Transverse colon (tissue), 4 donors: ENCODE measurements at regions not wholly inside any gene's neighbourhood (a gene's known extent, or its start where the extent isn't known, plus 50 kb on each side); places are given as distances from the start of the nearest gene placed in this dataset.
"Not testable (repeated sequence)": the region's sequence is repeated elsewhere in the genome, so short reads cannot be mapped to it uniquely, and the experiment has no call there.

ENCODE experiments used
- DNase-seq: peaks from one replicate; pipeline ENCODE4 v3.0.0-alpha.2; 2019
- H3K27ac ChIP-seq, 4 donors: fragments of 200-600 bp; sonication (generic); 2 replicates each; pipeline ENCODE4 v1.5.1; 2016 to 2018; ENCODE audit warnings: inconsistent platforms in 4 of 4
- H3K27me3 ChIP-seq: fragments of 200-600 bp; sonication (generic); 2 replicates; pipeline ENCODE4 v1.5.1; 2017; ENCODE audit warnings: inconsistent platforms
- H3K36me3 ChIP-seq, 4 donors: fragments of 200-600 bp; sonication (generic); 2 replicates each; pipeline ENCODE4 v1.5.1; 2017 to 2019; ENCODE audit warnings: inconsistent platforms in 4 of 4
- H3K4me1 ChIP-seq, 4 donors: fragments of 200-600 bp; sonication (generic); 2 replicates each; pipeline ENCODE4 v1.5.1; 2017 to 2020; ENCODE audit warnings: inconsistent platforms in 4 of 4
- H3K4me3 ChIP-seq, 4 donors: fragments of 200-600 bp; sonication (generic); 1 replicate in 1 of 4; 2 replicates in 3 of 4; pipeline versions ENCODE4 v1.5.1 to v1.6.1; 2017 to 2019; ENCODE audit warnings: inconsistent platforms in 4 of 4
- H3K9me3 ChIP-seq, 2 donors: fragments of 200-600 bp; sonication (generic); 2 replicates each; pipeline ENCODE4 v1.5.1; 2017 to 2019; ENCODE audit warnings: inconsistent platforms in 2 of 2
- EP300 ChIP-seq: sonication (generic); formaldehyde crosslinking; IDR thresholded peaks from one replicate; pipeline ENCODE4 v1.6.1; 2017; ENCODE audit warnings: antibody characterized with exemption, low read depth
- POLR2A ChIP-seq: fragments of 450-650 bp; IDR thresholded peaks from one replicate; pipeline ENCODE4 v1.6.1; 2016; ENCODE audit warnings: antibody characterized with exemption, mild to moderate bottlenecking, moderate library complexity
- POLR2AphosphoS5 ChIP-seq, 3 donors: sonication (generic); formaldehyde crosslinking; IDR thresholded peaks; one replicate each; pipeline ENCODE4 v1.6.1; 2016; ENCODE audit warnings: antibody characterized with exemption in 3 of 3
- WGBS, 2 donors: methylation state at CpG; one replicate each; pipeline ENCODE4 v1.1.5; 2018; ENCODE audit warnings: low coverage in 1 of 2; 5-methylcytosine and 5-hydroxymethylcytosine counted together
- in situ Hi-C, 4 donors: fragments of 200-750 bp; cut with MboI; loops; one replicate each; pipeline versions ENCODE4 v1.15.0 to v1.15.1; 2017; ENCODE audit warnings: low sequenced_read_pairs in 3 of 4, low pct_ligation_motif_present in 1 of 4, low pct_unique_long_range_greater_than_20kb in 1 of 4
- intact Hi-C: fragments of 100-400 bp; cut with DNase I; formaldehyde crosslinking; loops from one replicate; pipeline ENCODE4 v1.15.1; 2023; ENCODE audit warnings: low total_unique reads
- TF ChIP-seq, protein P1 (sequence below), 5 experiments: fragments of 200-600 bp in 3 of 5; fragments of 450-650 bp in 2 of 5; sonication (generic) in 3 of 5; IDR thresholded peaks; 1 replicate in 2 of 5; 2 replicates in 3 of 5; pipeline ENCODE4 v1.5.1; 2016 to 2017; ENCODE audit warnings: antibody characterized with exemption in 5 of 5, inconsistent platforms in 3 of 5, mild to moderate bottlenecking in 2 of 5, moderate library complexity in 1 of 5

DNA sequence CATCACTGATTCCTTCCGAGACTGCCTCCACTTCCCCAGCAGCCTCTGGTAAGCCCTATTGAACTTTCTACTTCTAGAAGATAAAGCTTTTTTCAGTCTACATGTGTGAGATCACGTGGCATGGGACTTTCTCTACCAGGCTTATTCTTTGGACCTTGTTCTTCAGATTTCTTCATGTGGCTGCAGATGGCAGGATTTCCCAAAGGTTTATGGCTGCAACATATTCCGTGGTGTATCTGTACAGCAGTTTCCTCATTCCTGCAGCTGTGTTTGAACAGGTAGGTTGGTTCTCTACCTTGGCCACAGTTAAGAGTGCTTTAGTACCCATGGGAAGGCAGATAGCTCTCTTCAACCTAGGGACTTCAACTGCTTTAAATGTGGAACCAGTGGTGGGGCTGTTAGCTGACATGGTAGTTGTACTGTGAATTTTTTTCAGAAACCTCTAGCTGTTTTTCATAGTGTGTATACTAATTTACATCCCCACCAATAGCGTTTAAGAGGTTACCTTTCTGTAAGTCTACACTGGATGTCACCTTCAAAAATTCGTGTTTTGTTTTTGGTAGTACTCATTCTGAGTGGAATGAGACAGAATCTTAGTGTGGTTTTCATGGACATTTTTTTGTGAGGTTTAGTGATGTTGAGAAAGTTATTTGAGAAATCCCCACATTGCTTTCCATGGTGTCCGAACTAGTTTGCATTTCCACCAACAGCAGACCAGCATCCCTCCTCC lies 158.6 kb downstream of the CCDC74A start:
- 58 to 69% methylated on average over 3 to 6 of the region's 6 CpGs for WGBS, 2 donors
- H3K27ac ChIP-seq, H3K4me3 ChIP-seq, H3K36me3 ChIP-seq, in situ Hi-C loops, intact Hi-C loops, H3K27me3 ChIP-seq, H3K9me3 ChIP-seq: not testable (repeated sequence)
- DNase-seq: peak; percentile 29
- peaks cover 0 to 15% (median 9%) of the 10 kb centered on the region in 4 donors for H3K4me1 ChIP-seq

DNA sequence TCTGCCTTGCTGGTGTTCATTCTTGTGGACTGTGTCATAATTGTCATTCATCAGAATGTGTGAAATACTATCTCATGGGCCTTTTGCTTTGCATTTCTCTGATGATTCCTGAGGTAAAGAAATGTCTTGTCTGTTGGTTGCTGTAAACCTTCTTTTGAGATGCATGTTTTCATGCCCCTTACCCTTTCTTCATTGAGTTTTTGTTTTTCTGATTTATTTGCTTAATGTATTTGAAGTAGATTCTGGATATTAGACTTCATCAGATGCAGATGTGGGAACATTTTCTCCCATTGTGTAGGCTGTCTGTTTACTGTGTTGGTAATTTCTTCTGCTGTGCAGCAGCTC lies 159.2 kb downstream of the CCDC74A start:
- H3K27ac ChIP-seq, H3K4me3 ChIP-seq, in situ Hi-C loops, intact Hi-C loops, H3K9me3 ChIP-seq, DNase-seq, H3K36me3 ChIP-seq, H3K27me3 ChIP-seq: not testable (repeated sequence)
- peaks cover 0 to 11% (median 6%) of the 10 kb centered on the region in 4 donors for H3K4me1 ChIP-seq

DNA sequence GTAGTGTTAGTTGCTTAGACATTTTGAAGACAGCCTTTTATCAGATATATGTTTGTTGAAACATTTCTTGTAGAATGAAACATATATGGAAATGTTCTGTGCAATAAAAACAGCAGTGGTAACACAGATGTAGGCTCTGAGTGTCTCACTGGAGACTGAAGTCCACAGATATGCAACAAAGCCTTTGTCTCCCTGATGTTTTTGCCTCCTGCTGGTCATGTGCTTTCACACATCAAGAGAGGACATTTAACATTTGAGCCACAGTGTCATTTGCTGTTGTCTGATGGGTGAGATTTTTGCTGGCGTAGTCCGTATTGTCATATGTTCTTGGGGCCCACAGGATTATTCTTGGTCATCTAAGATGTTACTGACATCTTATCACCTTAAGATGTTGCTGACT lies 161.4 kb downstream of the CCDC74A start:
- H3K4me3 ChIP-seq, H3K27me3 ChIP-seq, H3K27ac ChIP-seq, DNase-seq, H3K9me3 ChIP-seq, H3K36me3 ChIP-seq, in situ Hi-C loops, intact Hi-C loops, H3K4me1 ChIP-seq: not testable (repeated sequence)
- WGBS, 2 donors: no CpG with 5 or more reads among the region's 2 CpGs

DNA sequence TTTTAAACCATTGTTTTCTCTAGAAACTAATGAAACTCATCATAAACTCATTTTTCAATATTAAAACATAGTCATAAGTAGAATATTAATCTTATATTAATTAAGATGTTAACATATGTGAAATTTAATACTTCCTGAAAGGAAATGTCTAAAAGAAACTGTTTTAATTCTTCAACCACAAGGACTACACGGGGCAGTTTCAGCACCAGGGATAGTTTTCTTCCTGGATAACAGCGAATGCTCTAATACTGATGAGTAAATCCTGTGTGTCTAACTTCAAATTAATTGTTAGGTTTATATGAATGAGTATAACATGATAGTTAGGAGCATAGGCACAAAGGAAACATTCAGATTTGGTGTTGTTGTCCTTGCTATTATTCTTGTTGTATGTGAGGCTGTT lies 183.6 kb downstream of the CCDC74A start:
- H3K9me3 ChIP-seq, DNase-seq, in situ Hi-C loops, H3K4me3 ChIP-seq, intact Hi-C loops, H3K27ac ChIP-seq, H3K27me3 ChIP-seq, H3K36me3 ChIP-seq, H3K4me1 ChIP-seq: not testable (repeated sequence)
- 72 to 77% methylated on average over 2 of the region's 2 CpGs for WGBS, 2 donors

DNA sequence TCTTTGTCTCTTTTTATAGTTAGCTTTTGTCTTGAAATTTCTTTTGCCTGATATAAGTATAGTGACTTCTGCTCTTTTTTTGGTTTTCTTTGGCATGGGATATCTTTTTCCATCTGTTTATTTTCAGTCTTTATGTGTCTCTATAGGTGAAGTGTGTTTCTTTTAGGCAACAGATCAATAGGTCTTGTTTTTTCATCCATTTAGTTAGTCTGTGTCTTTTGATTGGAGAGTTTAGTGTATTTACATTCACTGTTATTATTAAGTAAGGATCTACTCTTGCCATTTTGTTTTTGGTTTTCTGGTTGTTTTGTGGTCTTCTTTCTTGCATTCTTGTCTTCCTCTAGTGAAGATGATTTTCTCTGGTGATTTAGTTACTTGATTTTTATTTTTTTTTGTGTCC lies 190.2 kb downstream of the CCDC74A start:
- H3K4me1 ChIP-seq, intact Hi-C loops, H3K27me3 ChIP-seq, DNase-seq, H3K36me3 ChIP-seq, H3K9me3 ChIP-seq, H3K27ac ChIP-seq, H3K4me3 ChIP-seq, in situ Hi-C loops: not testable (repeated sequence)

DNA sequence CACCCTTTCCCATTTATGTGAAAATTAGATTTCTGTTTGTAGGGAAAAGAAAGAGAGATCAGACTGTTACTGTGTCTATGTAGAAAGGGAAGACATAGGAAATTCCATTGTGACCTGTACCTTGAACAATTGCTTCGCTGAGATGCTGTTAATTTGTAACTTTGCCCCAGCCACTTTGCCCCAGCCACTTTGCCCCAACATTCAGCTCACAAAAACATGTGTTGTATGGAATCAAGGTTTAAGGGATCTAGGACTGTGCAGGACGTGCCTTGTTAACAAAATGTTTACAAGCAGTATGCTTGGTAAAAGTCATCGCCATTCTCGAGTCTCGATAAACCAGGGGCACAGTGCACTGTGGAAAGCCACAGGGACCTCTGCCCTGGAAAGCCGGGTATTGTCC lies 193.5 kb downstream of the CCDC74A start:
- H3K9me3 ChIP-seq, H3K27ac ChIP-seq, H3K27me3 ChIP-seq, intact Hi-C loops, H3K4me3 ChIP-seq, H3K36me3 ChIP-seq, DNase-seq, in situ Hi-C loops, H3K4me1 ChIP-seq: not testable (repeated sequence)
- 76 to 89% methylated on average over 1 to 6 of the region's 6 CpGs for WGBS, 2 donors

DNA sequence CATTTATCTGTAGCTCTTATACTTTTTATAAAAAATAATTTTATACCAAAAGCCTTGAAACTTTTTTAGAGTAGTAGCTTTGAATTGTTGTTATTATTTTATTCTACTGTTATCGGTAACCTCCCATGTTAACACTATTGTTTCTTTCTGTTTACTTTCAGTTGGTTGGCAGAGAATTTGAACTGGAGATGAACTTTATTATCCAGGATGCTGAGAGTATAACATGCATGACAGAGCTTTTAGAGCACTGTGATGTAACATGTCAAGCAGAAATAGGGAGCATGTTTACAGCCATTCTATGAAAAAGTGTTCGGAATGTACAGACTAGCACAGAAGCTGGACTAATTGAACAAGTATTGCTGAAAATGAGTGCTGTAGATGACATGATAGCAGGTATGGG lies 194.6 kb downstream of the CCDC74A start:
- in situ Hi-C loops, H3K4me3 ChIP-seq, DNase-seq, H3K36me3 ChIP-seq, intact Hi-C loops, H3K27ac ChIP-seq, H3K27me3 ChIP-seq, H3K9me3 ChIP-seq, H3K4me1 ChIP-seq: not testable (repeated sequence)
- WGBS, 2 donors: 81 to 85% methylated on average over 2 of the region's 2 CpGs

DNA sequence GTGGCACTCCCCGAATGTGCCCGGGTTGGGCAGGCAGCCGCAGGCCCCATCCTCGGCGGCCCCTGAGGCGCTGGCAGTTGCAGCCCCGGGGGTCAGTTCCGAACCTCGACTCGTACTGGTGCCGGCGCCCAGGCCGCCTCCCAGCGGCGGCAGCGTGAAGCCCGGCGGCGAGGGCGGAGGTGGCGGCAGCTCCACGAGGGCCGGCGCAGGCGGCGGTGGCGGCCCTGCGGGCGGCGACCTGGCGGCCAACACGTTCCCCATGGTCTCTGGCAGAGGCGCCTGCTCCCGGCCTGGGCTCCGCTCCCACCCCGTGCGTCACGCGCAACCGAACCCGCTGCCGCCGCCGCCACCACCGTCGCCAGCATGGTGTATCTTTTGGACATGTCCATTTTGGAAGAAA lies 196.3 kb downstream of the CCDC74A start:
- TF ChIP-seq EP300 (no peak), POLR2A (no peak), POLR2AphosphoS5 (IDR thresholded peaks at IDR 0.05) (no peak)
- TF ChIP-seq, protein P1, sequence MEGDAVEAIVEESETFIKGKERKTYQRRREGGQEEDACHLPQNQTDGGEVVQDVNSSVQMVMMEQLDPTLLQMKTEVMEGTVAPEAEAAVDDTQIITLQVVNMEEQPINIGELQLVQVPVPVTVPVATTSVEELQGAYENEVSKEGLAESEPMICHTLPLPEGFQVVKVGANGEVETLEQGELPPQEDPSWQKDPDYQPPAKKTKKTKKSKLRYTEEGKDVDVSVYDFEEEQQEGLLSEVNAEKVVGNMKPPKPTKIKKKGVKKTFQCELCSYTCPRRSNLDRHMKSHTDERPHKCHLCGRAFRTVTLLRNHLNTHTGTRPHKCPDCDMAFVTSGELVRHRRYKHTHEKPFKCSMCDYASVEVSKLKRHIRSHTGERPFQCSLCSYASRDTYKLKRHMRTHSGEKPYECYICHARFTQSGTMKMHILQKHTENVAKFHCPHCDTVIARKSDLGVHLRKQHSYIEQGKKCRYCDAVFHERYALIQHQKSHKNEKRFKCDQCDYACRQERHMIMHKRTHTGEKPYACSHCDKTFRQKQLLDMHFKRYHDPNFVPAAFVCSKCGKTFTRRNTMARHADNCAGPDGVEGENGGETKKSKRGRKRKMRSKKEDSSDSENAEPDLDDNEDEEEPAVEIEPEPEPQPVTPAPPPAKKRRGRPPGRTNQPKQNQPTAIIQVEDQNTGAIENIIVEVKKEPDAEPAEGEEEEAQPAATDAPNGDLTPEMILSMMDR (IDR thresholded peaks at IDR 0.05): no peak
- H3K36me3 ChIP-seq: no peaks in the 10 kb centered on the region
- no peaks in the 10 kb centered on the region for H3K27me3 ChIP-seq
- H3K9me3 ChIP-seq: no peaks in the 10 kb centered on the region
- DNase-seq: no peak
- no peaks in the 10 kb centered on the region for H3K4me1 ChIP-seq
- in situ Hi-C loops (no loop called here), intact Hi-C loops (no loop called here)
- 83 to 90% methylated on average over 4 to 43 of the region's 46 CpGs for WGBS, 2 donors
- H3K27ac ChIP-seq: no peak overlapping the region
- no peak overlapping the region for H3K4me3 ChIP-seq

DNA sequence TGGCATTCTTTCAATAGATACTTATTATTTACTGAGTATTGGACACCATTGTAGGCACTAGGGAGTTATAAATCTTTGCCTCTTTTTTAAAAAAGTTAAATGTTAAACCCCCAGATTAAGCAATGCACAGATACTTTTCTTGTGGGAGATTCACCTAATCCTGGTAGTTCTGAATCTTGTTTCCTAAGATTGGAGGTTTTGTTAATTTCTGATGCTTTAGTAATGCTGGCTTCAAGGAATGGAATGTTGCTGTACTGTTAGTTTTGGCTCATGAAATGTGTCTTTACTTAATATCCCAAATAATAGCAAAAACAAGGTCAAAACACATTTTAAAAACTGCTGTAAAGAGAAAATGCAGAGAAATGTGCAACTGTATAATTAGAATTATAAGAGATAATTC lies 200.8 kb downstream of the CCDC74A start:
- H3K4me3 ChIP-seq, H3K36me3 ChIP-seq, H3K9me3 ChIP-seq, DNase-seq, intact Hi-C loops, H3K27ac ChIP-seq, H3K27me3 ChIP-seq, H3K4me1 ChIP-seq, in situ Hi-C loops: not testable (repeated sequence)

DNA sequence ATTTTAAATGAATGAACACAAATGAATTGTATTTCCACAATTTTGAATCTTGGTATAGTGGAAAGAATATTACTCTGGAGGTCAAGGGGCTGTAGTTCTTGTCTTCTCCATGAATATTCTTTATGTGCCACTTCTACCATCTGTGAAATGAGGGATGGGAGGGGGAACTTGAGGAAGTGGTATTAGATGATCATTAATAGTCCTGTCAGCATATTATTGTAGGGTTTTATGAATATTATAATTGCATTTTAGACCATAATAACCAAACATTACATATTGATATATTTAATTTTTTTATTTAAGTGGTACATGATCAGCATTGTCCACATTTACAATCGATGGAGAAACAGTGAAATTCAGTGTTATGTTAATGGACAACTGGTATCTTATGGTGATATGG lies 205.8 kb downstream of the CCDC74A start:
- 71 to 75% methylated on average over 1 of the region's 1 CpG for WGBS, 2 donors
- intact Hi-C loops, H3K27ac ChIP-seq, H3K27me3 ChIP-seq, H3K36me3 ChIP-seq, H3K4me1 ChIP-seq, DNase-seq, H3K9me3 ChIP-seq, H3K4me3 ChIP-seq, in situ Hi-C loops: not testable (repeated sequence)
